ENCODE measurements at regions not wholly inside any gene's neighbourhood (a gene's known extent, or its start where the extent isn't known, plus 50 kb on each side); places are given as distances from the start of the nearest gene placed in this dataset.

DNA sequence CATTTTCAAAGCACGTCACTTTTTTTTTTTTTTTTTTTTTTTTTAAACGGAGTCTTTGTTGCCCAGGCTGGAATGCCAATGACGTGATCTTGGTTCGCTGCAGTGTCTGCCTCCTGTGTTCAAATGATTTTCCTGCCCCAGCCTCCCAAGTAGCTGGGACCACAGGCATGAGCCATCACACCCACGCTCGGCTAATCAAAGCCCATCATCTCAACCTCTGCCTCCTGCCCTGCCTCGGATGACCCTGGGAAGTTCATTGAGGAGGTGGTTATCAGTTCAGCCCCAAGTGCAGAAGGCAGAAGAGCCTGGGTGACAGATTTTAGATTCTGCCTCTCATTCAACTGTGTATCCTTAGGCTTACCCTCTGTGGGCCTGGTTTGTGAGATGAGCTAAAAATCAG lies 484.9 kb upstream of the EEF2KMT start:
- TF ChIP-seq, protein P1, sequence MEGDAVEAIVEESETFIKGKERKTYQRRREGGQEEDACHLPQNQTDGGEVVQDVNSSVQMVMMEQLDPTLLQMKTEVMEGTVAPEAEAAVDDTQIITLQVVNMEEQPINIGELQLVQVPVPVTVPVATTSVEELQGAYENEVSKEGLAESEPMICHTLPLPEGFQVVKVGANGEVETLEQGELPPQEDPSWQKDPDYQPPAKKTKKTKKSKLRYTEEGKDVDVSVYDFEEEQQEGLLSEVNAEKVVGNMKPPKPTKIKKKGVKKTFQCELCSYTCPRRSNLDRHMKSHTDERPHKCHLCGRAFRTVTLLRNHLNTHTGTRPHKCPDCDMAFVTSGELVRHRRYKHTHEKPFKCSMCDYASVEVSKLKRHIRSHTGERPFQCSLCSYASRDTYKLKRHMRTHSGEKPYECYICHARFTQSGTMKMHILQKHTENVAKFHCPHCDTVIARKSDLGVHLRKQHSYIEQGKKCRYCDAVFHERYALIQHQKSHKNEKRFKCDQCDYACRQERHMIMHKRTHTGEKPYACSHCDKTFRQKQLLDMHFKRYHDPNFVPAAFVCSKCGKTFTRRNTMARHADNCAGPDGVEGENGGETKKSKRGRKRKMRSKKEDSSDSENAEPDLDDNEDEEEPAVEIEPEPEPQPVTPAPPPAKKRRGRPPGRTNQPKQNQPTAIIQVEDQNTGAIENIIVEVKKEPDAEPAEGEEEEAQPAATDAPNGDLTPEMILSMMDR (IDR thresholded peaks at IDR 0.05), result no peak
- TF ChIP-seq POLR2AphosphoS5 (IDR thresholded peaks at IDR 0.05; ENCODE audit: insufficient read depth in 1 of 2, low read depth in 1 of 2), result no peak

Data from vagina (tissue), 2 donors.